Uterus (tissue), 3 donors: ENCODE measurements at regions not wholly inside any gene's neighbourhood (a gene's known extent, or its start where the extent isn't known, plus 50 kb on each side); places are given as distances from the start of the nearest gene placed in this dataset.

Experiments used
- DNase-seq, 2 donors: peaks; one replicate each; pipeline ENCODE4 v3.0.0-alpha.2; 2019 to 2020
- H3K27ac ChIP-seq, 2 donors: fragments of 200-600 bp; sonication (generic); 1 replicate in 1 of 2; 2 replicates in 1 of 2; pipeline ENCODE4 v1.5.1; 2016 to 2018
- H3K27me3 ChIP-seq, 2 donors: fragments of 200-600 bp; sonication (generic); one replicate each; pipeline ENCODE4 v1.5.1; 2018 to 2019; ENCODE audit warnings: control low read depth in 1 of 2
- H3K36me3 ChIP-seq, 2 donors: fragments of 200-600 bp; sonication (generic); one replicate each; pipeline ENCODE4 v1.5.1; 2019; ENCODE audit warnings: control low read depth in 1 of 2
- H3K4me1 ChIP-seq, 2 donors: fragments of 200-600 bp; sonication (generic); one replicate each; pipeline ENCODE4 v1.5.1; 2018 to 2019; ENCODE audit warnings: control low read depth in 1 of 2
- H3K4me3 ChIP-seq, 2 donors: fragments of 200-600 bp; sonication (generic); 1 replicate in 1 of 2; 2 replicates in 1 of 2; pipeline ENCODE4 v1.5.1; 2018 to 2019; ENCODE audit warnings: mild to moderate bottlenecking in 1 of 2
- H3K9me3 ChIP-seq, 2 donors: fragments of 200-600 bp; sonication (generic); one replicate each; pipeline ENCODE4 v1.5.1; 2019; ENCODE audit warnings: control low read depth in 1 of 2
- POLR2A ChIP-seq, 2 donors: fragments of 450-650 bp; IDR thresholded peaks; one replicate each; pipeline ENCODE4 v1.6.1; 2016; ENCODE audit warnings: antibody characterized with exemption in 2 of 2, mild to moderate bottlenecking in 1 of 2, moderate library complexity in 1 of 2
- intact Hi-C: fragments of 100-400 bp; cut with DNase I; formaldehyde crosslinking; loops from one replicate; pipeline ENCODE4 v1.15.1; 2023; ENCODE audit warnings: low total_unique reads
- TF ChIP-seq, protein P1 (sequence below), 4 experiments: fragments of 200-600 bp in 2 of 4; fragments of 450-650 bp in 2 of 4; sonication (generic) in 2 of 4; IDR thresholded peaks; one replicate each; pipeline ENCODE4 v1.5.1; 2016 to 2019; ENCODE audit warnings: antibody characterized with exemption in 4 of 4, mild to moderate bottlenecking in 2 of 4, moderate library complexity in 1 of 4
- donor health status: DM: yes; HTN: yes; CAD: no.

DNA sequence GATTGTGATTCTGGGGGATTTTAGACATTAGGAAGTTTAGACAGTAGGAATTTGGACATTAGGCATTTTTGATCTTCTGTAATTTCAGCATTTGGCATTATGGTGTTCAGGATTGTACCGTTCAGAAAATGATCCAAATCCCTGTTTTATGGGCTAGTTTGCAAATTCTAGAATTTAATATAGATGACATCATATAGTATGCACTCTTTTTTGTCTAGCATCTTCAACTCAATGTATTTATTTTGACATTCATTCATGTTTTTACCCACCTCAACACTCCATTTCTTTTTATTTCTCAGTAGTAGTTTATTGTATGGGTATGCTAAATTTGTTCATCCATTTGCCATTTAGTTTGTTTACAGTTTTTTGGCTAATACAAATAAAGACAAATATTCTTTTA, 105.3 kb upstream of the ZPLD1 start:
- H3K9me3 ChIP-seq = no peaks in the 10 kb centered on the region
- no peak for DNase-seq
- no peak overlapping the region for H3K4me3 ChIP-seq
- TF ChIP-seq, protein P1, sequence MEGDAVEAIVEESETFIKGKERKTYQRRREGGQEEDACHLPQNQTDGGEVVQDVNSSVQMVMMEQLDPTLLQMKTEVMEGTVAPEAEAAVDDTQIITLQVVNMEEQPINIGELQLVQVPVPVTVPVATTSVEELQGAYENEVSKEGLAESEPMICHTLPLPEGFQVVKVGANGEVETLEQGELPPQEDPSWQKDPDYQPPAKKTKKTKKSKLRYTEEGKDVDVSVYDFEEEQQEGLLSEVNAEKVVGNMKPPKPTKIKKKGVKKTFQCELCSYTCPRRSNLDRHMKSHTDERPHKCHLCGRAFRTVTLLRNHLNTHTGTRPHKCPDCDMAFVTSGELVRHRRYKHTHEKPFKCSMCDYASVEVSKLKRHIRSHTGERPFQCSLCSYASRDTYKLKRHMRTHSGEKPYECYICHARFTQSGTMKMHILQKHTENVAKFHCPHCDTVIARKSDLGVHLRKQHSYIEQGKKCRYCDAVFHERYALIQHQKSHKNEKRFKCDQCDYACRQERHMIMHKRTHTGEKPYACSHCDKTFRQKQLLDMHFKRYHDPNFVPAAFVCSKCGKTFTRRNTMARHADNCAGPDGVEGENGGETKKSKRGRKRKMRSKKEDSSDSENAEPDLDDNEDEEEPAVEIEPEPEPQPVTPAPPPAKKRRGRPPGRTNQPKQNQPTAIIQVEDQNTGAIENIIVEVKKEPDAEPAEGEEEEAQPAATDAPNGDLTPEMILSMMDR (IDR thresholded peaks at IDR 0.05) = no peak
- TF ChIP-seq POLR2A (IDR thresholded peaks at IDR 0.05) = no peak
- H3K36me3 ChIP-seq = no peaks in the 10 kb centered on the region
- intact Hi-C loops = no loop called here
- H3K27me3 ChIP-seq = no peaks in the 10 kb centered on the region
- no peak overlapping the region for H3K27ac ChIP-seq
- no peaks in the 10 kb centered on the region for H3K4me1 ChIP-seq

DNA sequence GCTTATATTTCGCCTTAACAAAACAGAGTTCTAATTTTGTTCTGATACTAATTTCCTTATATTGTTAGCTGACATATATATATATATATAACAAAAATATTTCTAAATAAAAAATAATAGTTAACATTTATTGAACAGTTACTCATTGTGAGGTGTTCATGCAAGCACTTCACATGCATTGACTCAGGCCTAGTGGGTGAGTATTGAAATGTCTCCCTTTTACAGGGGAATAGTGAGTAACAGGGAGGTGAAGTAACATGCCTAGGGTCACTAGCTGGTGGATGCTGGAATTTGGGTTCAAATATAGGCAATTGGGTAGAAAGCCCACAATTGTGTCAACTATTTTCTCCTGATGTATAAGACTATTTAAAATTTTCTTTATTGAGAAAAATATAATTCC, 102.6 kb upstream of the ZPLD1 start:
- no peaks in the 10 kb centered on the region for H3K9me3 ChIP-seq
- no peaks in the 10 kb centered on the region for H3K36me3 ChIP-seq
- H3K4me3 ChIP-seq = no peak overlapping the region
- TF ChIP-seq POLR2A (IDR thresholded peaks at IDR 0.05) = no peak
- TF ChIP-seq, protein P1 (IDR thresholded peaks at IDR 0.05) = no peak
- intact Hi-C loops = no loop called here
- DNase-seq = no peak
- no peak overlapping the region for H3K27ac ChIP-seq
- H3K27me3 ChIP-seq = no peaks in the 10 kb centered on the region
- H3K4me1 ChIP-seq = no peaks in the 10 kb centered on the region

DNA sequence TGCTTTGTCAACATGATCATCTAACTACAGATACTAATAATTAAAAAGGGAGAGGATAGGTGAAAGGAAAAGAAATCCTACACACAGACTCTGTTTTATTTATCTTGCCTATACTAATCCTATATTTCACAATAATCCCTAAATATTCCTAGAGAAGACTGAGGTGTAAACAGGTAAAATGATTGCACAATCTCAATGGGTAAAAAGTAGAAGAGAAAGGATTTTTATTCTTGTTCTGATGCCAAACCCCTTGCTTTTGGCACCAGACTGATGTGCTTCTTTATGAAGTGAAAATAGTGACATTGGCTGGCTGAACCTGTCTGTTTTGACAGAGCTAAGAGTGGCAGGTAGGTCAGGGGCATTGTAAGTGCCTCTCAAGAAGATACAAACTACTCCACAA, 101.9 kb upstream of the ZPLD1 start:
- no peak overlapping the region for H3K27ac ChIP-seq
- TF ChIP-seq, protein P1 (IDR thresholded peaks at IDR 0.05) = no peak
- TF ChIP-seq POLR2A (IDR thresholded peaks at IDR 0.05) = no peak
- no peaks in the 10 kb centered on the region for H3K27me3 ChIP-seq
- no peaks in the 10 kb centered on the region for H3K4me1 ChIP-seq
- H3K4me3 ChIP-seq = no peak overlapping the region
- no peak for DNase-seq
- intact Hi-C loops = no loop called here
- no peaks in the 10 kb centered on the region for H3K36me3 ChIP-seq
- H3K9me3 ChIP-seq = no peaks in the 10 kb centered on the region

DNA sequence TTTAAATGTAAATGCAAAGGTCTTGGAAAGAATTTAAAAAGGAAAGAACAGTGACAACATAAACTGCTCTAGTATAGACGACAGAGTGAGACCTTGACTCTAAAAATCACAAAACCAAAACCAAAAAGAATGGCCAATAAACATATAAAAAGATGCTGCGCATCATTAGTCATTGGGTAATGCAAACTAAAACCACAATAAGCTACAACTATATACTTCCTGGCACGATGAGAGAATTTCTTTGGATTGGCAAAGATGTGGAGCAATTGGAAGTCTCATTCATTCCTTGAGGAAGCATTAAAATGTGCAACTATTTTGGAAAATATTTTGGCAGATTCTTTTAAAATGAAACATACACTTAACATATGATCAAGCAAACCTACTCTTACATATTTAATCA, 98.7 kb upstream of the ZPLD1 start:
- Histone ChIP-seq H3K27ac (no peak overlapping the region), H3K4me3 (no peak overlapping the region), H3K27me3 (no peaks in the 10 kb centered on the region), H3K4me1 (no peaks in the 10 kb centered on the region), H3K9me3 (no peaks in the 10 kb centered on the region), H3K36me3 (no peaks in the 10 kb centered on the region)
- DNase-seq = no peak
- TF ChIP-seq POLR2A (IDR thresholded peaks at IDR 0.05) = no peak
- TF ChIP-seq, protein P1 (IDR thresholded peaks at IDR 0.05) = no peak
- intact Hi-C loops = no loop called here

DNA sequence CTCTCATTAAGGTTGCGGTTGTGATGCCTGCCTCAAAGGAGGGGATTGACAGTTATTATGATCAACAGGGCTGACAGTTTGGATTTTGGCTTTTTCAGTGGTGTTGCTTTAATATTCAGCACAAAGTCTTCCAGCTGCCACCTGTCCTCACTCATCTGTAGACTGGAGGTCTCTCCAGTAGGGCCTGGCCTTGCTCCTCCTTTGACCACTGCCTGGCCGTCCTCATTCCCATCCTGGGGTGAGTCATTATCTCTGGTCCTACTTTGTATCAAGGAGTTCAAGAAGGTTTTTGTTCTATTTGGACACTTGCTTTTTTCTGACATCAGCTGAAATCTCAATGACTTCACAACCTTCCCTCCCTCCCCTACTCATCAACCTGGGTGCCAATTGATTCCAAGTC, 95.1 kb upstream of the ZPLD1 start:
- intact Hi-C loops = no loop called here
- H3K27ac ChIP-seq = no peak overlapping the region
- no peak for TF ChIP-seq POLR2A (IDR thresholded peaks at IDR 0.05)
- TF ChIP-seq, protein P1 (IDR thresholded peaks at IDR 0.05) = no peak
- H3K4me1 ChIP-seq = no peaks in the 10 kb centered on the region
- no peak overlapping the region for H3K4me3 ChIP-seq
- H3K27me3 ChIP-seq = no peaks in the 10 kb centered on the region
- no peaks in the 10 kb centered on the region for H3K9me3 ChIP-seq
- no peaks in the 10 kb centered on the region for H3K36me3 ChIP-seq
- no peak for DNase-seq
